ENCODE measurements at regions not wholly inside any gene's neighbourhood (a gene's known extent, or its start where the extent isn't known, plus 50 kb on each side); places are given as distances from the start of the nearest gene placed in this dataset.

- TF ChIP-seq ZNF10 (CRISPR knock-in tag; IDR thresholded peaks at IDR 0.05; ENCODE audit: borderline replicate concordance, low read depth) (no peak), ZNF891 (CRISPR knock-in tag; IDR thresholded peaks at IDR 0.05) (no peak), CEBPG (CRISPR knock-in tag; IDR thresholded peaks at IDR 0.05) (peak; percentile 27; the same call in 1 of the 2 replicates), MXD4 (CRISPR knock-in tag; IDR thresholded peaks at IDR 0.05) (no peak), ZNF274 (CRISPR knock-in tag; IDR thresholded peaks at IDR 0.05) (no peak), HOMEZ (CRISPR knock-in tag; IDR thresholded peaks at IDR 0.05; ENCODE audit: low read depth) (no peak), RBAK (CRISPR knock-in tag; IDR thresholded peaks at IDR 0.05) (no peak), HMG20A (CRISPR knock-in tag; IDR thresholded peaks at IDR 0.05; ENCODE audit: borderline replicate concordance) (peak; percentile 40; the same call in 1 of the 2 replicates), KDM1A (CRISPR knock-in tag; IDR thresholded peaks at IDR 0.05) (no peak), ZNF350 (CRISPR knock-in tag; IDR thresholded peaks at IDR 0.05; ENCODE audit: borderline replicate concordance, low read depth) (no peak), YY1 (IDR thresholded peaks at IDR 0.05; ENCODE audit: insufficient read depth, insufficient replicate concordance, low read depth, low read length) (peak; percentile 78), MTF2 (CRISPR knock-in tag; IDR thresholded peaks at IDR 0.05; ENCODE audit: borderline replicate concordance) (no peak), IRF1 (CRISPR knock-in tag; IDR thresholded peaks at IDR 0.05; ENCODE audit: low read depth) (no peak), RXRB (CRISPR knock-in tag; IDR thresholded peaks at IDR 0.05; ENCODE audit: borderline replicate concordance) (peak; percentile 36; the same call in 1 of the 2 replicates), ZNF292 (CRISPR knock-in tag; IDR thresholded peaks at IDR 0.05; ENCODE audit: borderline replicate concordance, low read depth) (peak; percentile 46; the same call in 1 of the 2 replicates), DBP (CRISPR knock-in tag; IDR thresholded peaks at IDR 0.05; ENCODE audit: not compliant biosample characterization) (no peak), GTF2F1 (IDR thresholded peaks at IDR 0.05; ENCODE audit: low read length) (no peak), ARID5B (CRISPR knock-in tag; IDR thresholded peaks at IDR 0.05) (peak; percentile 49; the same call in 1 of the 2 replicates), TGIF2 (CRISPR knock-in tag; IDR thresholded peaks at IDR 0.05) (peak; percentile 56; the same call in 1 of the 2 replicates), FUBP1 (CRISPR knock-in tag; IDR thresholded peaks at IDR 0.05; ENCODE audit: borderline replicate concordance) (no peak), ZSCAN29 (CRISPR knock-in tag; conservative IDR thresholded peaks at IDR 0.05) (no peak)
These were observed 52.5 kb upstream of the ZNF648 start (continued) for GRCh38 chr1:182113879-182114626.
